Aorta (tissue), 5 donors: ENCODE measurements at regions not wholly inside any gene's neighbourhood (a gene's known extent, or its start where the extent isn't known, plus 50 kb on each side); places are given as distances from the start of the nearest gene placed in this dataset.
"Not testable (repeated sequence)": the region's sequence is repeated elsewhere in the genome, so short reads cannot be mapped to it uniquely, and the experiment has no call there.

ENCODE experiments used
- ATAC-seq: fragments of 200-7000 bp; cut with Tn5 transposase; one replicate; pipeline ENCODE4 v1.9.1; 2022; ENCODE audit warnings: moderate library complexity; ENCODE audit not compliant: low FRiP score
- DNase-seq, 2 donors: peaks; one replicate each; pipeline ENCODE4 v3.0.0-alpha.2; 2020
- H3K27ac ChIP-seq, 2 donors: one replicate each; pipeline ENCODE4 v1.5.1; 2013; ENCODE audit warnings: low read length in 2 of 2, mild to moderate bottlenecking in 2 of 2, moderate library complexity in 2 of 2, control low read depth in 1 of 2, inconsistent platforms in 1 of 2, low read depth in 1 of 2
- H3K27me3 ChIP-seq, 2 donors: one replicate each; pipeline ENCODE4 v1.6.1; 2013; ENCODE audit warnings: control low read depth in 1 of 2, low read length in 1 of 2, mild to moderate bottlenecking in 1 of 2, moderate library complexity in 1 of 2; ENCODE audit not compliant: insufficient read depth in 2 of 2, control insufficient read depth in 1 of 2
- H3K36me3 ChIP-seq, 2 donors: one replicate each; pipeline ENCODE4 v1.6.1; 2013; ENCODE audit warnings: control low read depth in 1 of 2, low read length in 1 of 2, mild to moderate bottlenecking in 1 of 2; ENCODE audit not compliant: insufficient read depth in 2 of 2, control insufficient read depth in 1 of 2
- H3K4me1 ChIP-seq, 2 donors: one replicate each; pipeline ENCODE4 v1.6.1; 2013; ENCODE audit warnings: low read length in 2 of 2, control low read depth in 1 of 2, mild to moderate bottlenecking in 1 of 2, moderate library complexity in 1 of 2; ENCODE audit not compliant: insufficient read depth in 2 of 2, control insufficient read depth in 1 of 2
- H3K4me3 ChIP-seq, 2 donors: one replicate each; pipeline ENCODE4 v1.5.1; 2013; ENCODE audit warnings: low read length in 2 of 2, control low read depth in 1 of 2, mild to moderate bottlenecking in 1 of 2
- H3K9me3 ChIP-seq: one replicate; pipeline ENCODE4 v1.6.1; 2013; ENCODE audit warnings: mild to moderate bottlenecking, low read length; ENCODE audit not compliant: control insufficient read depth
- WGBS, 2 donors: extraction: QIAGEN DNeasy Blood & Tissue Kit; methylation state at CpG; one replicate each; pipeline ENCODE4 v1.1.7; 2013; 5-methylcytosine and 5-hydroxymethylcytosine counted together
- intact Hi-C, 2 donors: fragments of 100-400 bp; cut with DNase I; formaldehyde crosslinking; loops; one replicate each; pipeline versions ENCODE4 v1.14.2 to v1.15.0; 2022
- donor health status: healthy with polysubstance abuse.
- donor health status: Bipolar disorder and iron deficiency.
- donor health status: DM: no; HTN: no; CAD: no.
- donor health status: DM: no; HTN: no; CAD: no.
- donor health status: DM: yes; HTN: yes; CAD: no.

GRCh38 chr10:80786322-80786721, 248.6 kb downstream of the SH2D4B start:
- intact Hi-C loops, result no loop called here
- WGBS, 2 donors, result 87% methylated on average over 1 of the region's 1 CpG
- no peak overlapping the region for H3K4me3 ChIP-seq
- no peak overlapping the region for H3K27ac ChIP-seq
- H3K36me3 ChIP-seq, result no peaks in the 10 kb centered on the region
- ATAC-seq (no peak), DNase-seq (no peak)
- H3K9me3 ChIP-seq, result no peaks in the 10 kb centered on the region
- H3K4me1 ChIP-seq, result no peaks in the 10 kb centered on the region
- no peaks in the 10 kb centered on the region for H3K27me3 ChIP-seq

GRCh38 chr10:80787952-80788351, 250.2 kb downstream of the SH2D4B start:
- H3K27ac ChIP-seq, result no peak overlapping the region
- DNase-seq, result no peak
- no peaks in the 10 kb centered on the region for H3K27me3 ChIP-seq
- no peaks in the 10 kb centered on the region for H3K9me3 ChIP-seq
- intact Hi-C loops, result no loop called here
- 84 to 92% methylated on average over 3 of the region's 3 CpGs for WGBS, 2 donors
- H3K4me3 ChIP-seq, result no peak overlapping the region
- H3K36me3 ChIP-seq, result no peaks in the 10 kb centered on the region
- no peaks in the 10 kb centered on the region for H3K4me1 ChIP-seq
- no peak for ATAC-seq

- Histone ChIP-seq H3K27me3 (no peaks in the 10 kb centered on the region), H3K4me1 (no peaks in the 10 kb centered on the region), H3K27ac (no peak overlapping the region), H3K4me3 (no peak overlapping the region), H3K36me3 (no peaks in the 10 kb centered on the region), H3K9me3 (peaks cover 3% of the 10 kb centered on the region)
- ATAC-seq, result no peak
- no peak for DNase-seq
- intact Hi-C loops, result no loop called here
- 80 to 81% methylated on average over 3 of the region's 3 CpGs for WGBS, 2 donors
Measured at GRCh38 chr10:80794994-80795393, 257.3 kb downstream of the SH2D4B start.

GRCh38 chr10:80805343-80806020, 267.8 kb downstream of the SH2D4B start:
- Histone ChIP-seq H3K4me3 (no peak overlapping the region), H3K9me3 (peaks cover 2% of the 10 kb centered on the region), H3K27ac (no peak overlapping the region), H3K27me3 (no peaks in the 10 kb centered on the region), H3K36me3 (no peaks in the 10 kb centered on the region), H3K4me1 (no peaks in the 10 kb centered on the region)
- intact Hi-C loops, result no loop called here
- 50 to 63% methylated on average over 2 of the region's 2 CpGs for WGBS, 2 donors
- DNase-seq (no peak), ATAC-seq (no peak)

GRCh38 chr10:80814147-80814652, 276.5 kb downstream of the SH2D4B start:
- no peaks in the 10 kb centered on the region for H3K9me3 ChIP-seq
- intact Hi-C loops, result no loop called here
- 94 to 95% methylated on average over 21 of the region's 21 CpGs for WGBS, 2 donors
- DNase-seq (no peak), ATAC-seq (no peak)
- H3K27ac ChIP-seq, result no peak overlapping the region
- H3K4me1 ChIP-seq, result no peaks in the 10 kb centered on the region
- H3K27me3 ChIP-seq, result no peaks in the 10 kb centered on the region
- no peaks in the 10 kb centered on the region for H3K36me3 ChIP-seq
- H3K4me3 ChIP-seq, result no peak overlapping the region

- Histone ChIP-seq H3K36me3 (no peaks in the 10 kb centered on the region), H3K27ac (no peak overlapping the region), H3K4me1 (no peaks in the 10 kb centered on the region), H3K27me3 (no peaks in the 10 kb centered on the region), H3K4me3 (no peak overlapping the region), H3K9me3 (peaks cover 6% of the 10 kb centered on the region)
- 91 to 97% methylated on average over 1 of the region's 1 CpG for WGBS, 2 donors
- intact Hi-C loops, result no loop called here
- no peak for DNase-seq
- ATAC-seq, result no peak
Measured at GRCh38 chr10:80829151-80829550, 291.4 kb downstream of the SH2D4B start.

- DNase-seq, result no peak
- peaks cover 6% of the 10 kb centered on the region for H3K9me3 ChIP-seq
- H3K4me3 ChIP-seq, result no peak overlapping the region
- H3K27ac ChIP-seq, result no peak overlapping the region
- no peaks in the 10 kb centered on the region for H3K27me3 ChIP-seq
- H3K36me3 ChIP-seq, result no peaks in the 10 kb centered on the region
- H3K4me1 ChIP-seq, result no peaks in the 10 kb centered on the region
- no peak for ATAC-seq
- intact Hi-C loops, result no loop called here
Measured at GRCh38 chr10:80829562-80829961, 291.9 kb downstream of the SH2D4B start.

- H3K36me3 ChIP-seq, H3K4me1 ChIP-seq, H3K9me3 ChIP-seq, DNase-seq, H3K27me3 ChIP-seq, ATAC-seq, H3K27ac ChIP-seq, H3K4me3 ChIP-seq, intact Hi-C loops: not testable (repeated sequence)
- 100% methylated on average over 1 of the region's 1 CpG; no CpG with 5 or more reads in 1 of the 2 donors for WGBS, 2 donors
Measured at GRCh38 chr10:80832693-80833092, 295.0 kb downstream of the SH2D4B start.

GRCh38 chr10:80855348-80855971, 317.8 kb downstream of the SH2D4B start:
- H3K4me1 ChIP-seq, result no peaks in the 10 kb centered on the region
- no peaks in the 10 kb centered on the region for H3K9me3 ChIP-seq
- no peaks in the 10 kb centered on the region for H3K36me3 ChIP-seq
- no peak overlapping the region for H3K4me3 ChIP-seq
- WGBS, 2 donors, result 36% methylated on average over 5 of the region's 5 CpGs
- no peaks in the 10 kb centered on the region for H3K27me3 ChIP-seq
- no peak for DNase-seq
- H3K27ac ChIP-seq, result no peak overlapping the region
- peak; percentile 59 for ATAC-seq
- intact Hi-C loops, result no loop called here
